Astrocyte (in vitro differentiated cells and primary cell): ENCODE measurements at regions not wholly inside any gene's neighbourhood (a gene's known extent, or its start where the extent isn't known, plus 50 kb on each side); places are given as distances from the start of the nearest gene placed in this dataset.

Source experiments
- DNase-seq: peaks from one replicate; pipeline ENCODE4 v3.0.0-alpha.2; 2010; ENCODE audit warnings: low read depth
- FAIRE-seq: peaks from 2 replicates; lab custom pipeline; 2011; peaks lifted over from hg19 to GRCh38; lab: Jason Lieb, UNC
- H2AFZ ChIP-seq: 2 replicates; pipeline ENCODE4 v1.6.0; 2012; ENCODE audit warnings: low read depth, low read length, inconsistent platforms
- H3K27ac ChIP-seq: 2 replicates; pipeline ENCODE4 v1.5.1; 2011; ENCODE audit warnings: low read depth, low read length, inconsistent platforms
- H3K27me3 ChIP-seq: 2 replicates; pipeline ENCODE4 v1.6.0; 2011; ENCODE audit warnings: low read length, inconsistent platforms; ENCODE audit not compliant: insufficient read depth
- H3K36me3 ChIP-seq: 2 replicates; pipeline ENCODE4 v1.5.1; 2011; ENCODE audit warnings: low read length, inconsistent platforms; ENCODE audit not compliant: insufficient read depth
- H3K4me1 ChIP-seq: 2 replicates; pipeline ENCODE4 v1.5.1; 2011; ENCODE audit warnings: low read length, inconsistent platforms; ENCODE audit not compliant: insufficient read depth
- H3K4me2 ChIP-seq: 2 replicates; pipeline ENCODE4 v1.6.0; 2012; ENCODE audit warnings: low read length, inconsistent platforms
- H3K4me3 ChIP-seq: 2 replicates; pipeline ENCODE4 v1.5.1; 2011; ENCODE audit warnings: low read depth, mild to moderate bottlenecking, low read length, inconsistent platforms; ENCODE audit not compliant: insufficient read depth
- H3K79me2 ChIP-seq: 2 replicates; pipeline ENCODE4 v1.6.0; 2012; ENCODE audit warnings: mild to moderate bottlenecking, low read length, inconsistent platforms; ENCODE audit not compliant: insufficient read depth
- H3K9ac ChIP-seq: 2 replicates; pipeline ENCODE4 v1.6.0; 2012; ENCODE audit warnings: mild to moderate bottlenecking, low read length, inconsistent platforms
- H3K9me3 ChIP-seq: 2 replicates; pipeline ENCODE4 v1.5.1; 2012; ENCODE audit warnings: low read depth, mild to moderate bottlenecking, low read length, inconsistent platforms; ENCODE audit not compliant: insufficient read depth
- H4K20me1 ChIP-seq: 2 replicates; pipeline ENCODE4 v1.6.0; 2012; ENCODE audit warnings: low read length, inconsistent platforms; ENCODE audit not compliant: insufficient read depth
- H3K27ac Mint-ChIP-seq: one replicate; pipeline ENCODE4 v1.8.0; 2021; ENCODE audit warnings: mild to moderate bottlenecking, mixed read lengths; ENCODE audit not compliant: unreplicated experiment
- H3K27me3 Mint-ChIP-seq: one replicate; pipeline ENCODE4 v1.8.0; 2021; ENCODE audit warnings: low read depth, mixed read lengths; ENCODE audit not compliant: unreplicated experiment
- H3K36me3 Mint-ChIP-seq: one replicate; pipeline ENCODE4 v1.8.0; 2021; ENCODE audit warnings: low read depth, mixed read lengths; ENCODE audit not compliant: unreplicated experiment
- H3K4me1 Mint-ChIP-seq: one replicate; pipeline ENCODE4 v1.8.0; 2021; ENCODE audit warnings: low read depth, mixed read lengths; ENCODE audit not compliant: unreplicated experiment
- H3K4me3 Mint-ChIP-seq: one replicate; pipeline ENCODE4 v1.8.0; 2021; ENCODE audit warnings: mild to moderate bottlenecking, moderate library complexity, mixed read lengths; ENCODE audit not compliant: unreplicated experiment
- H3K9me3 Mint-ChIP-seq: one replicate; pipeline ENCODE4 v1.8.0; 2021; ENCODE audit warnings: mild to moderate bottlenecking, mixed read lengths; ENCODE audit not compliant: unreplicated experiment
- EZH2 ChIP-seq: IDR thresholded peaks from 2 replicates; pipeline ENCODE4 v1.6.1; 2012; ENCODE audit warnings: mild to moderate bottlenecking, low read length, inconsistent platforms; ENCODE audit not compliant: insufficient read depth
- TF ChIP-seq, protein P1 (sequence below): IDR thresholded peaks from 2 replicates; pipeline ENCODE4 v1.5.1; 2011; ENCODE audit warnings: low read depth, mild to moderate bottlenecking, inconsistent platforms, low read length, moderate library complexity; ENCODE audit not compliant: insufficient read depth

DNA sequence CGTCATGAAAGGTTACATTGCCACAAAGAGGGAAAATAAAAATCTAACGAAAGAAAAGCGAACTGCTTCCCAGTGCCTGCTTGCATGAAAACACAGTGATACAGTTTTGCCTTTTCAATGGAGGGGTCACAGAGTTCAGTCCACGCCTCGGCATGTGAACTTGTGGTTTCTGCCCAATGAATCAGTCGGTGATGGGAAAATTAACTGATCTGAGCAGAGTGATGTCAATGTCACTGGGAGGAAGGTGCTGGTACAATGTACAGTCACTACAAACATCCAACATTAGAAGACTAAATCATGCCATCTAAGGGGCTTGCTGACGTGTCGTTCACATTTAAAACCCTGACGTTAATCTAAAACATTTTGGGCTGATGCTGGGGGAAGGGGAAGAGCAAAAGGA lies 151.8 kb upstream of the MSX2 start:
- peak; percentile 35 for DNase-seq
- Mint-ChIP-seq H3K27ac (peak overlapping the region; percentile 3), H3K4me3 (no peak overlapping the region), H3K4me1 (peaks cover 14% of the 10 kb centered on the region), H3K27me3 (peaks cover 27% of the 10 kb centered on the region), H3K36me3 (no peaks in the 10 kb centered on the region), H3K9me3 (no peaks in the 10 kb centered on the region)
- Histone ChIP-seq H2AFZ (no peak overlapping the region), H3K4me3 (no peak overlapping the region), H4K20me1 (no peaks in the 10 kb centered on the region), H3K9ac (no peak overlapping the region), H3K36me3 (no peaks in the 10 kb centered on the region), H3K27me3 (no peaks in the 10 kb centered on the region), H3K9me3 (no peaks in the 10 kb centered on the region), H3K27ac (no peak overlapping the region), H3K79me2 (no peaks in the 10 kb centered on the region), H3K4me1 (peaks cover 24% of the 10 kb centered on the region), H3K4me2 (no peak overlapping the region)
- TF ChIP-seq, protein P1, sequence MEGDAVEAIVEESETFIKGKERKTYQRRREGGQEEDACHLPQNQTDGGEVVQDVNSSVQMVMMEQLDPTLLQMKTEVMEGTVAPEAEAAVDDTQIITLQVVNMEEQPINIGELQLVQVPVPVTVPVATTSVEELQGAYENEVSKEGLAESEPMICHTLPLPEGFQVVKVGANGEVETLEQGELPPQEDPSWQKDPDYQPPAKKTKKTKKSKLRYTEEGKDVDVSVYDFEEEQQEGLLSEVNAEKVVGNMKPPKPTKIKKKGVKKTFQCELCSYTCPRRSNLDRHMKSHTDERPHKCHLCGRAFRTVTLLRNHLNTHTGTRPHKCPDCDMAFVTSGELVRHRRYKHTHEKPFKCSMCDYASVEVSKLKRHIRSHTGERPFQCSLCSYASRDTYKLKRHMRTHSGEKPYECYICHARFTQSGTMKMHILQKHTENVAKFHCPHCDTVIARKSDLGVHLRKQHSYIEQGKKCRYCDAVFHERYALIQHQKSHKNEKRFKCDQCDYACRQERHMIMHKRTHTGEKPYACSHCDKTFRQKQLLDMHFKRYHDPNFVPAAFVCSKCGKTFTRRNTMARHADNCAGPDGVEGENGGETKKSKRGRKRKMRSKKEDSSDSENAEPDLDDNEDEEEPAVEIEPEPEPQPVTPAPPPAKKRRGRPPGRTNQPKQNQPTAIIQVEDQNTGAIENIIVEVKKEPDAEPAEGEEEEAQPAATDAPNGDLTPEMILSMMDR: no peak
- TF ChIP-seq EZH2: no peak
- FAIRE-seq: no peak

DNA sequence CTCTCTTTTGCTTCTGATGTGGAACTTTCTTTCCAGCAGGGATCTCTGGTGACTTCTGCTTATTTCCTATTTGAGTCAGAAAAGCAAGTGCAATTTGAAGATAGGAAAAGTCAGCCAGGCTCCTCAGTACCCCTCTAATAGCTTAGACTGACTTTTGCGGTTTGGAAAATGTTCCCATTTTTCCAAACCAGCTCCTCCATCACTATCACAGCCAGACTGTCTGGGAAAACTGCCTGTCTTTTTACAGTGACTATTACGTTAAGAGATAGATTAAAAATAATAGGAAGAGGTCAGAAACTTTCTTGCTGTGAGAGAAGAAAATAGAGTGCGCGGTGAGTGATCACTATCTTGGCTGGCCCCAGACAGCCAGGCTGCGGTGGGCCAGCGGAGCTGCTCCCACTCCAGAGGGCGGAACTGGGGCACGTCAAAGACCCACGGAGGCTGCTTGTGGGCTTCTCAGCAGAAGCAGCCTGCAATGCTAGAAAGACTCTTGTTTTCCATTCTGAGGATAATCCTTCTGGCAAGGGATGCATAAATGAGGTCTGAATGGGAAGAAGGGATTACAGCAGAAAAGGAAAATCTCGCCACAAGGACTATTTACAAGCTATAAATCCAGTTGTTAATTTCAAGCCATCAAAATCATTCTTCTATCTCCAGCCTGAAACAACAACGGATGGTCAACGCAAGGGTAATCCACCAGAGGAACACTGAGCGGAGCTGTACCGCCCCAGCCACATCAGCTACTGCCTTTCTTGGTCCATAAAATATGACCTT lies 151.0 kb upstream of the MSX2 start:
- no peak overlapping the region for H3K27ac Mint-ChIP-seq
- peaks cover 20% of the 10 kb centered on the region for H3K27me3 Mint-ChIP-seq
- peaks cover 14% of the 10 kb centered on the region for H3K4me1 Mint-ChIP-seq
- H3K4me2 ChIP-seq: no peak overlapping the region
- FAIRE-seq (no peak), DNase-seq (no peak)
- H3K4me1 ChIP-seq: peaks cover 24% of the 10 kb centered on the region
- H3K27me3 ChIP-seq: no peaks in the 10 kb centered on the region
- no peak overlapping the region for H3K9ac ChIP-seq
- H3K36me3 ChIP-seq: no peaks in the 10 kb centered on the region
- H3K4me3 Mint-ChIP-seq: no peak overlapping the region
- TF ChIP-seq EZH2: no peak
- TF ChIP-seq, protein P1: no peak
- H3K36me3 Mint-ChIP-seq: no peaks in the 10 kb centered on the region
- no peaks in the 10 kb centered on the region for H3K79me2 ChIP-seq
- H3K9me3 ChIP-seq: no peaks in the 10 kb centered on the region
- no peak overlapping the region for H2AFZ ChIP-seq
- no peaks in the 10 kb centered on the region for H4K20me1 ChIP-seq
- H3K9me3 Mint-ChIP-seq: no peaks in the 10 kb centered on the region
- no peak overlapping the region for H3K27ac ChIP-seq
- no peak overlapping the region for H3K4me3 ChIP-seq

DNA sequence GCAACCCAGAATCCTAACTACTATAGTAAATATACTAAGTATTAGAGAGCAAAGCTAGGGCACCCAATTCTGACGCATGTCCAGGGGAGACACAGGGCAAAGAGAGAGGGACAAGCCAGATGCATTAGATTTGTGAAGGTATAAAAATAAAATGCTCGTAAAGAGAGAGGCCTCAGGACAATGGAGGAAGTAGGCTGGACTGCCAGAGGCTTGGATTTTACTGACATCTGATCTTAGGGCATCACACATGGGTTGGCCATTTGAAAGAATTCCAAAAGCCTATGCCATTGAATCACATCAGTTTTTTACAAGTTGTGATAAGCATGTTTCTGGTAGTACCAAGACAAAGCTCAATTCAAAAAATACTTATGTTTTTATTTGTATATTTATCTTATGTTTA lies 149.3 kb upstream of the MSX2 start:
- H3K27ac Mint-ChIP-seq: no peak overlapping the region
- H3K9ac ChIP-seq: no peak overlapping the region
- H3K36me3 Mint-ChIP-seq: no peaks in the 10 kb centered on the region
- FAIRE-seq (no peak), DNase-seq (no peak)
- no peaks in the 10 kb centered on the region for H3K36me3 ChIP-seq
- no peak overlapping the region for H3K27ac ChIP-seq
- H3K4me2 ChIP-seq: no peak overlapping the region
- no peaks in the 10 kb centered on the region for H3K79me2 ChIP-seq
- H3K4me3 ChIP-seq: no peak overlapping the region
- no peak for TF ChIP-seq EZH2
- TF ChIP-seq, protein P1: no peak
- no peaks in the 10 kb centered on the region for H3K9me3 Mint-ChIP-seq
- no peak overlapping the region for H3K4me3 Mint-ChIP-seq
- no peaks in the 10 kb centered on the region for H4K20me1 ChIP-seq
- no peak overlapping the region for H2AFZ ChIP-seq
- peaks cover 12% of the 10 kb centered on the region for H3K27me3 Mint-ChIP-seq
- peaks cover 14% of the 10 kb centered on the region for H3K4me1 Mint-ChIP-seq
- H3K27me3 ChIP-seq: no peaks in the 10 kb centered on the region
- H3K9me3 ChIP-seq: no peaks in the 10 kb centered on the region
- H3K4me1 ChIP-seq: peaks cover 24% of the 10 kb centered on the region
